GM19238 (cell line): ENCODE measurements at regions not wholly inside any gene's neighbourhood (a gene's known extent, or its start where the extent isn't known, plus 50 kb on each side); places are given as distances from the start of the nearest gene placed in this dataset.
"Not testable (repeated sequence)": the region's sequence is repeated elsewhere in the genome, so short reads cannot be mapped to it uniquely, and the experiment has no call there.

Source experiments
- DNase-seq: peaks from one replicate; pipeline ENCODE4 v3.0.0; 2011; ENCODE audit warnings: low spot score; ENCODE audit not compliant: insufficient read length

GRCh38 chr4:11650801-11651596 lies 222.3 kb upstream of the HS3ST1 start:
- no peak for DNase-seq

DNA sequence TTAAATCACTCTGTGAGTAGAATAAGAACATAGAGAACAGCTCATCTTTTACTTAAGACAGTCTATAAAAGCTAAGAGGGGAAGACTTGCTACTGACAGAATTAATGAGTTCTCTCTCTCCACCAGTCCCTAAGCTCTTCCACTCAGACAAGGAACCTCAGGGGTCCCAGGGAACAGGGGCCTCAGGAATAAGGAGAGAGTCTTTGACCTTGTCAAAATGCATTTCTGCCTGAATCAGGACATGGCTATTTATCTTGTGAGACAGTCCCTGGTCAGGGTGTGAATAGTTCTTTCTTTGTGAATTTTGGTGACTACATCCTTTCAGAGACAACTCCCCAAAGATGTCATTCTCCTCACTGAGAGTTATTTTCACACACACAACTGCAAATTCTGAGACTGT lies 218.7 kb upstream of the HS3ST1 start:
- no peak for DNase-seq

DNA sequence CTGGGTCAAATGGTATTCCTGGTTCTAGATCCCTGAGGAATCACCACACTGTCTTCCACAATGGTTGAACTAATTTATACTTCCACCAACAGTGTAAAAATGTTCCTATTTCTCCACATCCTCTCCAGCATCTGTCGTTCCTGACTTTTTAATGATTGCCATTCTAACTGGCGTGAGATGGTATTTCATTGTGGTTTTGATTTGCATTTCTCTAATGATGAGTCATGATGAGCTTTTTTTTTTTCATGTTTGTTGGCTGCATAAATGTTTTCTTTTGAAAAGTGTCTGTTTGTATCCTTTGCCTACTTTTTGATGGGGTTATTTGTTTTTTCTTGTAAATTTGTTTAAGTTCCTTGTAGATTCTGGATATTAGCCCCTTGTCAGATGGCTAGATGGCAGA lies 214.4 kb upstream of the HS3ST1 start:
- not testable (repeated sequence) for DNase-seq

GRCh38 chr4:11640584-11640983 lies 211.9 kb upstream of the HS3ST1 start:
- no peak for DNase-seq

- DNase-seq, result no peak
Measured at GRCh38 chr4:11636551-11636950, 207.9 kb upstream of the HS3ST1 start.

DNA sequence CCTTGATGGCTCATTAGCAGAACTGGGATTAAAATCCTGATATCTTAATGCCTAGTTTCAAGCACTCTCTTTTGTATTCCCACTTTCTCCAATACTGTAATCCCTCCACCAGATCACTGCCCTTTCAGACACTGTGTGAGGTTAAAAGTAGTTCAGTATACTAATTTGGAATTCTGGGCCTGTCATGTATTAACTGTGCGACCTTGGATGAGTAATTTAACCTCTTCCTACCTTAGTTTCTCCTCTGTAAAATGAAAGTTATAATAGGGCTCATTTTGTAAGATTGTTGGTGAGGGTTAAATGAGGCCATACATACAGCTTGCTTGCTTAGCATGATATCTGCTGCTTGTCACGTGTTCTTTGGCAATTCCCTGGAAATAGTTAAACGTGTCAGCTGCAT lies 207.3 kb upstream of the HS3ST1 start:
- no peak for DNase-seq

GRCh38 chr4:11635342-11635741 lies 206.6 kb upstream of the HS3ST1 start:
- no peak for DNase-seq

- no peak for DNase-seq
Measured at GRCh38 chr4:11634283-11634682, 205.6 kb upstream of the HS3ST1 start.

GRCh38 chr4:11633430-11633829 lies 204.7 kb upstream of the HS3ST1 start:
- no peak for DNase-seq

GRCh38 chr4:11632483-11632882 lies 203.8 kb upstream of the HS3ST1 start:
- DNase-seq, result no peak

DNA sequence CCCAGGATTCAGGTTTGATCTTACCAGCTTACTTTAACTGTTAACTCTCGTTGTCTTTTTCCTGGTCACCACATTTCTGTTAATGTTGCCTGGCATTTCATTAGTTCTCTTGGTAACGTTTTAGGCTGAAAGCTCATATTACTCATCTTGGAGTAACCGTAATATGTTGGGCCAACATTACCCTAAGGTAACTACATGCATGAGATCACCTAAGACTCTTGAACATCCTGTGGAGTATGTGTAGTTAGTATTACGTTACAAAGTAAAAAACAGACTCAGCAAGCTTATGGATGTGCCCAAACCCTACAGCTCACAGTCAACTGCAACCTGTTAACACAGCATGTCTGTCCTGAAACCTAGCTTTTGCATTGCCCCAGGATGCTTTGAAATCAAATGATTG lies 203.3 kb upstream of the HS3ST1 start:
- DNase-seq, result no peak

- no peak for DNase-seq
Measured at GRCh38 chr4:11631416-11631815, 202.7 kb upstream of the HS3ST1 start.

DNA sequence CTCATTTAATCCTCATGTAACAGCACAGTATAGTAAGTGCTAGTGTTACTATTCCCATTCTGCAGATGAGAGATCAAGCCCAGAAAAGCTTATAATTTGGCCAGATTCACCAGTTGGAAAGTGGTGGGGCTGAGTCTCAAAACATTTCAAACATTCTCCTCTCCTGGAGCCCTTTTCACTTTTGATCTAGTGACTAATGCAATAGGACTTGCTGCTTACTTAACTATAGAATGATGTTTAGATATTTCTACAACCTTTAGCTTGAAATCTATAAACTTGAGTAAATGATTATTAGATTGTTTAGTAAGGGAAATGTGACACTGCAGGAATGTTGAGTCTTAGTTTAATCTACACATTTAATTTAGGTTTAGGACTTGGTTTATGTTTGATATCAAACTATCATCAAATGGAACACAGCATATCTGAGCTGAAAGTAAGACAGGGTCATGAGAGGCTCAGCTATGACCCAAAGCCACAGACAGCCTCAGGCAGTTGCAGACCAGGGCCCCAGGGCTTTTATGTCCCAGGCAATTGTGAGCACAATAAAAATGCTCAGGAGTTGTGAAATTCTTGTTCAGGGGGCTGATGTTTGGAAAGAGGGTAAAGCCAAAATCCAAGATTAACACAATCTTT lies 199.5 kb upstream of the HS3ST1 start:
- no peak for DNase-seq

DNA sequence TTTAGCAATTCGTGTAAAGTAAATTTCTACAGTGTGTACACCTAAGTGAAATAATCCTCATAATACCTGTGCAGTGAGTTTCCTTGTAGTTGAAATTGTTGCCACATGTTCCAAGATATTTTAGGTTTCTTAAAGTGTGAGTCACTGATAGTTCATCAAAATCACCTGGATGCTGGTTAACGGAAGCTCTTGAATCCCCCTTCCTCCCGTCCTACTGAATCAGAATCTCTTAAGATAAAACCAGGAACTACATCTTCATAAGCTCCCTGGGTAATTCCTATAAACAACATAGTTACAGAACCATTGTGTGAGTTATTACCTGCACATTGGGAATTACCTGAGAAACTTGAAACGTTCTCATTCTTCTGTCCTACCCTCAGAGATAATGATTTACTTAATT lies 197.4 kb upstream of the HS3ST1 start:
- no peak for DNase-seq

- no peak for DNase-seq
Measured at GRCh38 chr4:11625211-11625610, 196.5 kb upstream of the HS3ST1 start.

DNA sequence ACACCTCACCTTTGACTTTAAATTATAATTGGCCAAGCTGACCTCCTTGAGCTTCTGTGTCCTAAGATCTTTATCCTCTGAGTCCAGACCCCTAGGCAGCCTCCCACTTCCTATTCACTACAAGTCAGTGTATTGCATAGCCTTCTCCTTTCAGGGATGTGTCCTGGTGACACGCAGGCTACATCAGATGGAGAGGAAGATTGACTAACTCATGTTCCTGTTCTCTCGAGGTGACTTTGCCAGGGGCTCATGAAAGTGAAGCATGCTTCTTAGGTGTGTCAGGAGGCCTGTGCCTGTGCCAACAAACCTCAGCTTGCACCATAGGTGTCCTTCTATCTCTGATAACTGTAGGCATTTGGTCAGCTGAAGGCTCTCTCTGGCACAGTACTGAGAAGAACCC lies 195.7 kb upstream of the HS3ST1 start:
- no peak for DNase-seq

DNA sequence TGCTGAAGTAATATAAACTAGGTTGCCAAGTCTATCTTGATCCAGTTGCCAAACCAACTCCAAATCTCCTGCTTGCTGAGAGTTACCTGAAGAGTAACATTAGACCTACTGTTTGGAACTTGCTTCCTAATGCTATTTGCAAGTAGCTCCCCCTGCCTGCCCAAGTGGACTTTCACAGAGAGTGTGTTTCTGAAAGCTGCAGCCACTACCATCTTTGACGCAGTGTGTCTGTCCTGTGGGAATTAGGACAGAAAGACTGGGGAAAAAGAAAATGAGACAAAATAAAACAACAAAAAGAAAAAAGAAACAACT lies 195.0 kb upstream of the HS3ST1 start:
- DNase-seq, result no peak

DNA sequence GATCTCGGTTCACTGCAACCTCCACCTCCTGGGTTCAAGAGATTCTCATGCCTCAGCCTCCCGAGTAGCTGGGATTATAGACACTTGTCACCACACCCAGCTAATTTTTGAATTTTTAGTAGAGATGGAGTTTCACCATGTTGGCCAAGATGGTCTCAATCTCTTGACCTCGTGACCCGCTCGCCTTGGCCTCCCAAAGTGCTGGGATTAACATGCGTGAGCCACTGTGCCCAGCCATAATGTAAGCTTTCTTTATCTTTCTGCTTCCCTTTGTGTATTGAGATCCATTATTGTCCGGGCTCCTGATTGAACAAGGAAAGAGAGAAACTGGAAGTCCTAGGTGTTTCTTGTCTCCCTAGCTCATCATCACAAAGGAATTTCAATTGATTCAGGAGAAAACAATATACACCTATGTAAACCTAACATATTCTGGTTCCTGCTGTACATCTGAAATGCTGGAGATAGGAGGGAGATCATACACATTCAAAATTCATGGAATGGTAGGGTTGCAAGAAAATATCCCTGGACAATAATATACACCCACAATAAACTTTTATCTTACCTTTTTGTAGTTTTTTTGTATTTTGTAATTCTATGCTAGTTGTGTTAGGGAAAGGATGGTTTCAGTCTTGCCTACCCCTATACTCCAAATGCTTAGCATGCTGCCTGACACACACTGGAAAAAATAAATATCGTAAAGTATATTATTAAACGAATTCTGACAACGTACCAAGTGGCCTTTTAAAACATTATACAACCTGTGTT lies 194.4 kb upstream of the HS3ST1 start:
- DNase-seq, result no peak

DNA sequence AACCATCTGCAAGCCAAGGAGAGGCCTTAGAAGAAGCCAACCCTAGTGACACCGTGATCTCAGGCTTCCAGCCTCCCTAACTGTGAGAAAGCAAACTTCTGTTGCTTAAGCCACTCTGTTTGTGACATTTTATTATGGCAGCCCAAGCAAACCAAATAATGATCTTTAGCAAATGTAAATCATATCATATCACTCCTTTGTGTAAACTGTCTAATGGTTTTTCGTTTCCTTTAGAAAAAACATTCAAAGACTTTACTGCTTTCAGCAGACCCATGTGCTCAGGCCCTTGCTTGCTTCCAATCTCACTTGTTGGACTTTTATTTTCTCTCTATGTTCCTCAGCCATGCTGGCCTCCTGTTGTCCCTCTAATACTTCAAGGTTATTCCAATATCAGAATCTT lies 192.2 kb upstream of the HS3ST1 start:
- DNase-seq, result no peak

DNA sequence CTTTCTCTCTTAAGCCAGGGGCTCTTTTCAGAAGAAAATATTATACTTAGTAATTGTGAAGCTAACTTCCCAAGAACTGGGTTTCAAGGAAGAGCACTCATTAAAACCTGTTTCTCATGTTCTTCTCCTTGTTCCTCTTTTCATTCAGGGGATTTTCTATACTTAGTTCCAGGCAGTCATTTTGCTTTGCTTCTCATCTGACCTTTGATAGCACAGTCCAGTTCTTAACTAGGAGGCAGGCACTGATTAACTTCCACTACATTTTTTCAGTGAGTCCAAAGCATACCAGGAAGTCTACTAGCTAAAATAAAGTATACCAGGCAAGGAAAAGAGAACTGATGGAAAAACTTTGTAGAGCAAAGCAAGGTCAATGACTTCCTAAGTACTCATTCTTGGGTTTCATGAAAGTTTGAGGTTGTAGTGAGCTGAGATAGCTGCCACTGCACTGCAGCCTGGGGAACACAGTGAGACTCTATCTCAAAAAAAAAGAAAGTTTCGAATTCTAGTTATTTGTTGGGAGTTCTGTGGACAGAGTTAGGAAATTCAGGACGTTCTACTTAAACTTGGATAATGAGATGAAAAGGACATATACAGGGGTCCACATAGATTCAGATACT lies 190.1 kb upstream of the HS3ST1 start:
- no peak for DNase-seq

DNA sequence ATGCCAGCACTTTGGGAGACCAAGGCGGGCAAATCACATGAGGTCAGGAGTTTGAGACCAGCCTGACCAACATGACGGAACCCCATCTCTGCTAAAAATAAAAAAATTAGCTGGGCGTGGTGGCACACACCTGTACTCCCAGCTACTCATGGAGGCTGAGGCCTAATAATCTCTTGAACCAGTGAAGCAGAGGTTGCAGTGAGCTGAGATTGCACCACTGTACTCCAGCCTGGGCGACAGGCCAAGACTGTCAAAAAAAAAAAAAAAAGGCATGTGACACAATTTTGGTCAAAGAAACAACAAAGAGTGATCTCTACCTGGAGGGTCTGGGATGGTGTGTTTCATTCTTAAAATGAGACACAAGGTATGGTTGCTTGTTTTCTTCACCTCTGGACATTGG lies 188.2 kb upstream of the HS3ST1 start:
- DNase-seq, result no peak

DNA sequence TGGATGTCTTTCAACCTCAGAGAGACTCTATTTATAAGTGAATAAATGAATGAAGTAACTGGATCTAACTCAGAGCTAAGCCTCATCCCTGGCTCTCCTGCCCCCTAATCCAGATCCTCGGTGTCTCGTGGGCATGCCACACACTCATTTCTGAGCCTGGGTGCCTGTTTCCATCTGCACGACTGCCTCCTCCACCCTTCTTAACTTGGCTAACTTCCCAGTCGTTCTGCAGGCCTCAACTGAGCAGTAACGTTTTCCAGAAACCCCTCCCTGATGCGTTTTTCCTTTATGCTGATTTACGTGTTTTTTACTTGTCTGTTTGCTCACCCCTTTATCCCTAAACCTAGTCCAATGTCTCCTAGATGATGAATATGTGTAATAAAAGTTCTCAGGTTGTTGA lies 186.9 kb upstream of the HS3ST1 start:
- DNase-seq, result no peak
